Brain microvascular endothelial cell (primary cell): ENCODE measurements at regions not wholly inside any gene's neighbourhood (a gene's known extent, or its start where the extent isn't known, plus 50 kb on each side); places are given as distances from the start of the nearest gene placed in this dataset.
A peak's percentile ranks its signal among the peaks of the same experiment; 100 is the strongest.

Experiments used
- DNase-seq: peaks from one replicate; pipeline ENCODE4 v3.0.0-alpha.2; 2020
- H3K27ac ChIP-seq: fragments of 250-450 bp; sonication (Bioruptor Pico); 2 replicates; pipeline ENCODE4 v1.5.1; 2020; ENCODE audit warnings: mild to moderate bottlenecking, moderate library complexity
- H3K27me3 ChIP-seq: fragments of 250-450 bp; sonication (Bioruptor Pico); replicated peaks from 2 replicates; pipeline ENCODE4 v1.5.1; 2020; ENCODE audit warnings: mild to moderate bottlenecking
- H3K36me3 ChIP-seq: fragments of 250-450 bp; sonication (Bioruptor Pico); replicated peaks from 2 replicates; pipeline ENCODE4 v1.5.1; 2020; ENCODE audit warnings: mild to moderate bottlenecking
- H3K4me3 ChIP-seq: 2 replicates; pipeline ENCODE4 v1.5.1; 2011; ENCODE audit warnings: low read depth, mild to moderate bottlenecking, control low read depth, low read length, moderate library complexity
- in situ Hi-C: cut with HindIII; loops from 2 replicates; pipeline ENCODE4 v1.10.0; 2017; ENCODE audit warnings: low sequenced_read_pairs, low pct_ligation_motif_present
- TF ChIP-seq, protein P1 (sequence below): IDR thresholded peaks from 2 replicates; pipeline ENCODE4 v1.5.1; 2011; ENCODE audit warnings: low read depth, mild to moderate bottlenecking, moderate library complexity, low read length, control low read depth, inconsistent platforms; ENCODE audit errors: missing control alignments

DNA sequence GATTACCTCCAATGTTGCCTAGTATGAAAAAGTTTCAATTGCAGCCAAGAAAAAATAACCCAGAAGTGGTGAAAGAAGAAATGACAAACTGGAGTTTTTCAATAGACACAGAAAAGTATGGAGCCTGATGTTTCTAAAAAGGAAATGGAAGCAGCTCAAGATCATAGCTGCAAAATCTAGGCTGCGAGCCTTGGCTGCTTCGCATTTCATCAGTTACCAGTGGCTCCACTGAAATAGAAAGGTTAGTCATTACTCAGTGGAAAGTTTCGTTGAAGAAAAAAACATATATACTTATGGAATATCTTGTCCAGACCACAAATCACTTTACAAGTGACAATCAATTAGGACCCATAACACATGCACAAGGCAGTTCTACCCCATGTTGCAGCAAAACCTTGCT, 206.8 kb upstream of the SOX9 start:
- Histone ChIP-seq H3K27ac (no peak overlapping the region), H3K4me3 (no peak overlapping the region), H3K27me3 (no peaks in the 10 kb centered on the region), H3K36me3 (no peaks in the 10 kb centered on the region)
- no peak for DNase-seq
- in situ Hi-C loops: no loop called here
- TF ChIP-seq, protein P1, sequence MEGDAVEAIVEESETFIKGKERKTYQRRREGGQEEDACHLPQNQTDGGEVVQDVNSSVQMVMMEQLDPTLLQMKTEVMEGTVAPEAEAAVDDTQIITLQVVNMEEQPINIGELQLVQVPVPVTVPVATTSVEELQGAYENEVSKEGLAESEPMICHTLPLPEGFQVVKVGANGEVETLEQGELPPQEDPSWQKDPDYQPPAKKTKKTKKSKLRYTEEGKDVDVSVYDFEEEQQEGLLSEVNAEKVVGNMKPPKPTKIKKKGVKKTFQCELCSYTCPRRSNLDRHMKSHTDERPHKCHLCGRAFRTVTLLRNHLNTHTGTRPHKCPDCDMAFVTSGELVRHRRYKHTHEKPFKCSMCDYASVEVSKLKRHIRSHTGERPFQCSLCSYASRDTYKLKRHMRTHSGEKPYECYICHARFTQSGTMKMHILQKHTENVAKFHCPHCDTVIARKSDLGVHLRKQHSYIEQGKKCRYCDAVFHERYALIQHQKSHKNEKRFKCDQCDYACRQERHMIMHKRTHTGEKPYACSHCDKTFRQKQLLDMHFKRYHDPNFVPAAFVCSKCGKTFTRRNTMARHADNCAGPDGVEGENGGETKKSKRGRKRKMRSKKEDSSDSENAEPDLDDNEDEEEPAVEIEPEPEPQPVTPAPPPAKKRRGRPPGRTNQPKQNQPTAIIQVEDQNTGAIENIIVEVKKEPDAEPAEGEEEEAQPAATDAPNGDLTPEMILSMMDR: no peak

DNA sequence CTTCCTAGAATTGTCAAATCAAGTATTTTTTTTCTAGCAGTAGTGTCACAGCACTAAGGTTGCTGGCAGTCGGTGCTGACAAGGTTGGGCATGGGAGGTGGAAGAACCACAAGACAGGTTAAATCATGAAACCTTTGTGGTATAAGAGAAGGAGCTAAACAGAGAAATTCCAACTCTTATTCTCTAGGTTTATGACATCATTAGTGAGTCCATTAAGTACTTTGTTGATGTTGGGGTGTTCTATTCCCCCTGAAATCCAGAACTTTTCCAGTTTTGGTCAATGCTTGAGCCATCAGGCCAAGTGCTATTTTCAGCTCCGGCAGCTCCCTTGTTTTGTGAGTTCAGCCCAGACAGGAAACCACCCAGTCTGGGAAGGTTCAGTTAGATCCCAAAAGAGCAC, 206.0 kb upstream of the SOX9 start:
- in situ Hi-C loops: no loop called here
- Histone ChIP-seq H3K4me3 (no peak overlapping the region), H3K36me3 (no peaks in the 10 kb centered on the region)

DNA sequence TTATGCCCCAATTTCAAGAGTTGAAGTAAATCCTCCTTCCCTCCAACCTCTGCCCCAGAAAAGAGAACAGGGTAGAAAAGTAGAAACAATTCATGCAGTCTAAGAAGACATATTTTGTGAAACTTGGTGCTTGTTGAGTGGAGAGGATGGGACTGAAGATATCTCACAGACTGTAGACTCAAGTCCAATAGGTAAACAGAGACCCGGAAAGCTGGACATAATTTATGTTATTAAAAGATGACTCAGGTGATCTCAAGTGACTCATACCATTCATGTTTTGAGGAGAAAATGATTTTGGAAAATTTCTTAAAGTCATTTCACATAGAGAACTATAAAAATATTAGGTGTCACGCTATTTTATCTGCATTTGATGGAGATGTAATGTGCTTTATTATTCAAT, 203.1 kb upstream of the SOX9 start:
- Histone ChIP-seq H3K4me3 (no peak overlapping the region), H3K36me3 (no peaks in the 10 kb centered on the region), H3K27ac (no peak overlapping the region), H3K27me3 (no peaks in the 10 kb centered on the region)
- DNase-seq: no peak
- TF ChIP-seq, protein P1: no peak
- in situ Hi-C loops: no loop called here

More for the DNA sequence above, 206.0 kb upstream of the SOX9 start:
- DNase-seq: no peak
- TF ChIP-seq, protein P1: no peak
- no peaks in the 10 kb centered on the region for H3K27me3 ChIP-seq
- no peak overlapping the region for H3K27ac ChIP-seq

DNA sequence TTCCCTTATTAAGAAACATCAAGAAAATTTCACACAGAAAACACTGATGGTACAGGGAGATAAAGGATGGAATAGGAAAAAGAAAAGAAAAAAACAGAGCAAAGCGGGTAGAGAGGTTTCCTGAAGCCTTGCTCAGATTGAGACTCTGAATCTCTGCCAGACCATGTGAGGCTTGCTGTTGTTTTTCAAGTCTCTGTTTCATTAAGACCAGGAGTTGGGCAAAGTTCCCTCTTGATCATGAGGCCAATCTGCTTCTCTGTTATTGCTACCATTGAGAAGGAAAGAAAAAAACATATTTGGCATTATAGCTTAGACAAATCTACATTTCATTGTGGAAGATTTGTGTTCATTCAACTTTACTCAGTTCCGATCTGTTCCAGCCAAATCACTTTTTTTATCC, 201.6 kb upstream of the SOX9 start:
- Histone ChIP-seq H3K36me3 (no peaks in the 10 kb centered on the region), H3K4me3 (no peak overlapping the region), H3K27me3 (no peaks in the 10 kb centered on the region), H3K27ac (no peak overlapping the region)
- TF ChIP-seq, protein P1: no peak
- no peak for DNase-seq
- in situ Hi-C loops: no loop called here

DNA sequence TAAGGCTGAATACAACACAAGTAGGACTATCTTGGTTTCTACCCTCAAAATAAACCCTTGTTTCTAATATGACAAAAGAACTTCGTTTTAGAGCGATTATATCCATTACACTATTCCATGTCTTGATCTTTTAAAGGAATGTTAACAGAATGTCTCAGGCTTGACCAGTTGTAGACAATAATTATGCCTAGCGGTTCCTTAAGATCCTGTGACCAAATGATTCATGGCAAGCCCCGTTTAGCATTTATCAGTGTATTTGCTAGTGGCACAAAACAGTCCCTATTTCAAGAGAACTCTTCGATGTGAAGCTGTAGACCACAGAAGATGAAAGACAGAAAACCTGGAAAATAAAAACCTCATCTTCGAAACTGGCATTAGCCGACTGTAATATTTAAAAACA, 200.9 kb upstream of the SOX9 start:
- Histone ChIP-seq H3K4me3 (no peak overlapping the region), H3K36me3 (no peaks in the 10 kb centered on the region), H3K27ac (no peak overlapping the region), H3K27me3 (no peaks in the 10 kb centered on the region)
- TF ChIP-seq, protein P1: no peak
- DNase-seq: no peak
- in situ Hi-C loops: no loop called here

DNA sequence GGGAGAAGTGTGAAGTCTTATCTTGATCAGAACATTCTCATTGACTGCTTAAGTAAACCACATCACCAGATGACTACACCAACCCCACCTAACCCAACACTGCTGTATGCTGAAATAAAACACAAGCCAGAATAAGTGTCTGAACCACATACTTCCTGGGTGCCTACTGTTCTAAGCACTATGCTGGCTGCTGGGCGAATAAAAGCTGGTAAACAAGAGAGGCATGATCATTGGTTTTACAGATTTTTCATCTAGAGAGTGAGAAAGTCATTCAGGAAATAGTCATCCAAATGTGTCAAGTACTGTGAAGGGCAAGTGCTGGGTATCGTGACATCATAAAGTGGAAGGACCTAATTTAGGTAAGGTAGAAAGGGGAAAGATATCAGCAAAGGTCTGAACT, 199.0 kb upstream of the SOX9 start:
- Histone ChIP-seq H3K27me3 (no peaks in the 10 kb centered on the region), H3K36me3 (no peaks in the 10 kb centered on the region), H3K4me3 (no peak overlapping the region), H3K27ac (peak overlapping the region; percentile 30)
- in situ Hi-C loops: no loop called here
- DNase-seq: no peak
- TF ChIP-seq, protein P1: no peak
